Sigmoid colon (tissue), 4 donors: ENCODE measurements at regions not wholly inside any gene's neighbourhood (a gene's known extent, or its start where the extent isn't known, plus 50 kb on each side); places are given as distances from the start of the nearest gene placed in this dataset.

Source experiments
- POLR2AphosphoS5 ChIP-seq, 4 donors: sonication (generic); formaldehyde crosslinking; IDR thresholded peaks; one replicate each; pipeline ENCODE4 v1.6.1; 2017; ENCODE audit warnings: antibody characterized with exemption in 4 of 4
- TF ChIP-seq, protein P1 (sequence below), 4 experiments: fragments of 450-650 bp in 3 of 4; fragments of 200-600 bp in 1 of 4; IDR thresholded peaks; one replicate each; pipeline ENCODE4 v1.5.1; 2016 to 2019; ENCODE audit warnings: antibody characterized with exemption in 4 of 4, mild to moderate bottlenecking in 3 of 4, moderate library complexity in 2 of 4

DNA sequence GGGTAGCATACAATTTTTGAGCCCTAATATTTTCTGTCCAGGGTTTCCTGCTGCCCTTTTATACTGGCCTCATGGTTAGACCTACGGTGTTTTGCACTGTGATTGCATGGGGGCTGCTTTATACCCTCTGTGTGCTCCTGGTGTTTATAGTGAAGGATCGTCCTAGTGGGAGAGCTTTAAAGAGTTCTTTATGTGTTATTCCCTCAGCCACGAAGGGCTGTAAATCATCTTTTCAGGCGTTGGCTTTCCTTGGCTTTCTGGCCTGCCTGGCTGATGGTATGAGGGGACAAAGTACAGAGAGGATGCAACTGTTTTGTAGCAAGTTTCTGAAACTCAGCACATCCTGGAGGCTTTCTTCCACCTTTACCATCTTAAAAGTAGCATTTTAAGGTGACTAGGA, 464.3 kb downstream of the EPM2A start:
- TF ChIP-seq, protein P1, sequence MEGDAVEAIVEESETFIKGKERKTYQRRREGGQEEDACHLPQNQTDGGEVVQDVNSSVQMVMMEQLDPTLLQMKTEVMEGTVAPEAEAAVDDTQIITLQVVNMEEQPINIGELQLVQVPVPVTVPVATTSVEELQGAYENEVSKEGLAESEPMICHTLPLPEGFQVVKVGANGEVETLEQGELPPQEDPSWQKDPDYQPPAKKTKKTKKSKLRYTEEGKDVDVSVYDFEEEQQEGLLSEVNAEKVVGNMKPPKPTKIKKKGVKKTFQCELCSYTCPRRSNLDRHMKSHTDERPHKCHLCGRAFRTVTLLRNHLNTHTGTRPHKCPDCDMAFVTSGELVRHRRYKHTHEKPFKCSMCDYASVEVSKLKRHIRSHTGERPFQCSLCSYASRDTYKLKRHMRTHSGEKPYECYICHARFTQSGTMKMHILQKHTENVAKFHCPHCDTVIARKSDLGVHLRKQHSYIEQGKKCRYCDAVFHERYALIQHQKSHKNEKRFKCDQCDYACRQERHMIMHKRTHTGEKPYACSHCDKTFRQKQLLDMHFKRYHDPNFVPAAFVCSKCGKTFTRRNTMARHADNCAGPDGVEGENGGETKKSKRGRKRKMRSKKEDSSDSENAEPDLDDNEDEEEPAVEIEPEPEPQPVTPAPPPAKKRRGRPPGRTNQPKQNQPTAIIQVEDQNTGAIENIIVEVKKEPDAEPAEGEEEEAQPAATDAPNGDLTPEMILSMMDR (IDR thresholded peaks at IDR 0.05) = no peak
- no peak for TF ChIP-seq POLR2AphosphoS5 (IDR thresholded peaks at IDR 0.05)
